Brain microvascular endothelial cell (primary cell): ENCODE measurements at regions not wholly inside any gene's neighbourhood (a gene's known extent, or its start where the extent isn't known, plus 50 kb on each side); places are given as distances from the start of the nearest gene placed in this dataset.

Experiments used
- DNase-seq: peaks from one replicate; pipeline ENCODE4 v3.0.0-alpha.2; 2020
- H3K27ac ChIP-seq: fragments of 250-450 bp; sonication (Bioruptor Pico); 2 replicates; pipeline ENCODE4 v1.5.1; 2020; ENCODE audit warnings: mild to moderate bottlenecking, moderate library complexity
- H3K27me3 ChIP-seq: fragments of 250-450 bp; sonication (Bioruptor Pico); replicated peaks from 2 replicates; pipeline ENCODE4 v1.5.1; 2020; ENCODE audit warnings: mild to moderate bottlenecking
- H3K36me3 ChIP-seq: fragments of 250-450 bp; sonication (Bioruptor Pico); replicated peaks from 2 replicates; pipeline ENCODE4 v1.5.1; 2020; ENCODE audit warnings: mild to moderate bottlenecking
- H3K4me3 ChIP-seq: 2 replicates; pipeline ENCODE4 v1.5.1; 2011; ENCODE audit warnings: low read depth, mild to moderate bottlenecking, control low read depth, low read length, moderate library complexity
- CTCF ChIP-seq: IDR thresholded peaks from 2 replicates; pipeline ENCODE4 v1.5.1; 2011; ENCODE audit warnings: low read depth, mild to moderate bottlenecking, moderate library complexity, low read length, control low read depth, inconsistent platforms; ENCODE audit errors: missing control alignments
- in situ Hi-C: cut with HindIII; loops from 2 replicates; pipeline ENCODE4 v1.10.0; 2017; ENCODE audit warnings: low sequenced_read_pairs, low pct_ligation_motif_present

DNA sequence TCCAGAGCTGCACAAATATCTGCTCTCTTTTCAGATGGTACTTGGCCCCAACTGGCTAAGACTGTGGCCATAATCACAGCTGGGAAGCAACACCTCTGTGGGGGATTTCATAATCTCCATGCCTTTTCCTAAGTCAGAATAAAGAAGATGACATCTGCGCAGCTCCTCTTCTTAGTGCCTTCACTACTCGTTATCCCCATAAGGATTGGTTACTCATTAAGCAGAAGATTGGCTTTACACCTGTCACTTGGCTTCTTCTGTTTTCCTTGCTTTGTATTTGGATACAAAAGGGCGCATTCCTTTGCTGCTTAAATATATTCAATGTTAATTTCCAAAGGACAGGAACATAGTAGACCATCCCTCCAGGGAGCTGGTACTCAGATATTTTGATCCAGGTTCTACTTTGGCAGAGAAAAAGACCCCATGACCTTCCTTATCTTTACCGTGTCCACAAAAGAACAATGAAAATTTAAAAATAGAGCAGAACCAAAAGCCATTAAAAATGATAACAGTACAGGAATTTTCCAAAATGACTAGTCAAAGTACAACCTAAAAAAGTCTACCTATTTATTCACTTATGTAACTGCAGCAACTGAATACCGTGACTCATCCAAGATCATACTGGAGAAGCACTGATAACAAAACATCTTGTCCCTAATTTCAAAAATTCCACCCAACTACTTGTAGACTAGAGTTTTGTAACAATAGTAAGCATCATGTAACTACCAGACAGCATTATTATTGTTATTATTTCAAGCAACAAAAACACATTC is 352.3 kb upstream of the TMPO start:
- TF ChIP-seq CTCF = no peak
- Histone ChIP-seq H3K36me3 (no peaks in the 10 kb centered on the region), H3K4me3 (no peak overlapping the region), H3K27me3 (no peaks in the 10 kb centered on the region), H3K27ac (no peak overlapping the region)
- in situ Hi-C loops = no loop called here
- no peak for DNase-seq

DNA sequence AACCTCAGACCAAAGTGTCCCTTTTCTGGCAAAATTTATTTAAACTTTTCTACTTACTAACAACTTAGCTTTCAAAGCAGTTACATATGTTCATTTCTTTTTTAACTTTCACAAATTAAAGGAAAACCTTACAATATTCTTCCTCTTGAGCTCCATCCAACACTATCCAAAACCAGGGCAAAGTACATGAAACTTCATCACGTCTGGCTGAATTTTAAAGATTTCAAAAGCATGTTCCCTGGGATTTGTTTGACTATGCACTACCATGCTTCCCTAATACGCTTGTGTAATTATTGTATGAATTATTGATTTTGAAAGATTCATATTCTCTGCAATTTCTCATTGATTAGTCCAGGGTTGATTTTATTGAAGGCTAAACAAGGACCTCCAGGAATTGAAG is 343.1 kb upstream of the TMPO start:
- Histone ChIP-seq H3K27me3 (no peaks in the 10 kb centered on the region), H3K27ac (no peak overlapping the region), H3K4me3 (no peak overlapping the region), H3K36me3 (no peaks in the 10 kb centered on the region)
- in situ Hi-C loops = no loop called here
- DNase-seq = no peak
- no peak for TF ChIP-seq CTCF

DNA sequence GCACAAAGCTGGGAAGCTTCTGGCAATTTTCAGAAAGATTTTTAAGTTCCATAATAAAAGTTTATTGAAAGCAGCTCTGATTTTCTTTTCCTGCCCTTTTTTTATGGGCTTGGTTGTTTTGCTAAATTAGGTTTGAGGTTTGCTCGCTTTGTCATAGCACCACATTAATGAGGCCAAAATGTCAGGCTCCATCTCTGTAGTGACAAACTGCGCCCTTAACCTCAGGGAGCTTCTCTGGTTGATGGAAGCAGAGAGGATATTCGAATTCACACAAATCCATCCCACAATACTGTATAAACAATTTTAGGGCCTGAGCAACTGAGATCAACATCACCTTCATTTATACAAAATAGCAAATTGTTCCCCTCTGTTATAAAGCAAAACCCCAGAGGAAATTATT is 342.6 kb upstream of the TMPO start:
- Histone ChIP-seq H3K27ac (no peak overlapping the region), H3K36me3 (no peaks in the 10 kb centered on the region), H3K4me3 (no peak overlapping the region), H3K27me3 (no peaks in the 10 kb centered on the region)
- TF ChIP-seq CTCF = no peak
- in situ Hi-C loops = no loop called here
- DNase-seq = no peak

DNA sequence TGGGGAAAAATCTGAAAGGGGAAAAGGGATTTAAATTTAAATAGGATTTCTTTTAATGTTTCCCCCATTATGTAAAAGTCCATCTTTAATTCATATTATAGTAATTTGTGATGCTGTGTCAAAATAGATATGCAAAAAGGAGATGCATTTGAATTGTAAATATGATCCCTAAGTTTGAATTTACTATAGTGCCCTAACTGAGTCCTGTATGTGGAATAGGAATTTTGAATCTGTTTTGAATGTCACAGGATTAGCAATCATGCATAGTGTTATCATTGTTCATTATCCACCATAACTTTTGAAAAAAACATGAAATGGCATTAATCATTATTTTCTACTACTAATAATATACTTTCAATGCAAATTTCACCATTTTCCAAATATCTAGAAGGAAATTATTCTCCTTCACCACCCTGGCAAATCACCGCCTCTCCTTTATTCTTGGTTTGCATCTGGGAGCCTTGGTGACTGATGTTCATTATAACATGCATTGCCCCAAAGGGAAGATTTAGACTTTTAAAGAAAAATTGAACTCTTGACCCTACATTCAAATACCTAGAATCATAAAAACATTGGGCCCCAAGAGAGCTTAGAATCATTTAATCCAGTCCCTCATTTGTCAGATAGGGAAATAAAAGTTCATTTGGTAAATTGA is 341.5 kb upstream of the TMPO start:
- no peak overlapping the region for H3K4me3 ChIP-seq
- in situ Hi-C loops = no loop called here
- no peak overlapping the region for H3K27ac ChIP-seq
- TF ChIP-seq CTCF = no peak
- DNase-seq = no peak
- H3K27me3 ChIP-seq = no peaks in the 10 kb centered on the region
- H3K36me3 ChIP-seq = no peaks in the 10 kb centered on the region

DNA sequence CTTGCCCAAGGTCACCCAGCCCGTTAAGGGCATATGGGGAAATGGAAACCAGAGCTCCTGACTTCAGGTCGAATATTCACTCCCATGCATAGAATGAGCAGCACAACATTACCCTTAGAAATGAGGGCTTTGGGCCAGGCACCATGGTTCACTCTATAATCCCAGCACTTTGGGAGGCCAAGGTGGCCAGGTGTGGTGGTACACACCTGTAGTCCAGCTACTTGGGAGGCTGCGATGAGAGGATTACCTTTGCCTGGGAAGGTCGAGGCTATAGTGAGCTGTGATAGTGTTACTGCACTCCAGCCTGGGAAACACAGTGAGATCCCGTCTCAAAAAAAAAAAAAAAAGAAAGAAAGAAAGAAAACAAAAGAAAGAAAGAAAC is 341.0 kb upstream of the TMPO start:
- no peaks in the 10 kb centered on the region for H3K27me3 ChIP-seq
- H3K27ac ChIP-seq = no peak overlapping the region
- no peaks in the 10 kb centered on the region for H3K36me3 ChIP-seq
- in situ Hi-C loops = no loop called here
- no peak overlapping the region for H3K4me3 ChIP-seq
- DNase-seq = no peak
- TF ChIP-seq CTCF = no peak

GRCh38 chr12:98178126-98178525 is 337.3 kb upstream of the TMPO start:
- DNase-seq = no peak
- no peak overlapping the region for H3K4me3 ChIP-seq
- in situ Hi-C loops = no loop called here
- no peaks in the 10 kb centered on the region for H3K27me3 ChIP-seq
- no peak for TF ChIP-seq CTCF
- no peak overlapping the region for H3K27ac ChIP-seq
- no peaks in the 10 kb centered on the region for H3K36me3 ChIP-seq
